ENCODE measurements at regions not wholly inside any gene's neighbourhood (a gene's known extent, or its start where the extent isn't known, plus 50 kb on each side); places are given as distances from the start of the nearest gene placed in this dataset.

DNA sequence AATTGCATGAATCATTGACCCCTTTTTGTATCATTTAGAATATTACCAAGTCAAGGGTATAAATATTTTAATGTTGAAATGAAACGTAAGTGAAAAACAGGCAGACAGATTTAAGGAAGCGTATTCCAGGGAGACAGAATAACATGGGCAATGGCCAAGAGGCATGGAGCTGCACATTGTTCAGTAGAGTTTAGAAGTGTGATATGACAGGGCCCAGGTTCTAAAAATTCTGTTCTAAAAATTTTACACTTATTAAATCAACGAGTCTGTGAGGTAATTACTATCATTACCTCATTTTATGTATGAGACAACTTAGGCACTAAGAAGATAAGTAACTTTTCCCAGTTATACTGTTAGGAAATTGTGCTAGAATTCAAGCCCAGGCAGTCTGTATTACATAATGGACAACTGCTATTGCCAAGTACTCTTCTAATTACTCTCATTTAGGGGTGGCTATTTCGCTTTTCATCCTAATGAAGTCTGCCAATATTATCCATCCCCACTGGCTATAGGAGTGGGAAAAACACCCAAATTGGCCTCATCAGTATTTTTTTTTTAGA is 103.2 kb upstream of the NAV3 start (continued):
- no peak for TF ChIP-seq RFX5 (IDR thresholded peaks at IDR 0.05)
- no peak for TF ChIP-seq POLR2AphosphoS2 (conservative IDR thresholded peaks at IDR 0.05; ENCODE audit: low read length)
- TF ChIP-seq FOSB (CRISPR knock-in tag; IDR thresholded peaks at IDR 0.05): no peak
- TF ChIP-seq RNF2 (IDR thresholded peaks at IDR 0.05; ENCODE audit: borderline replicate concordance, low read depth): no peak
- TF ChIP-seq HEYL (CRISPR knock-in tag; IDR thresholded peaks at IDR 0.05): no peak

GRCh38 chr12:77725611-77726010 is 105.1 kb upstream of the NAV3 start:
- Histone ChIP-seq H3K9me3 (no peaks in the 10 kb centered on the region), H3K4me2 (no peak overlapping the region), H3K4me1 (no peaks in the 10 kb centered on the region), H3K4me3 (no peak overlapping the region), H3K27ac (no peak overlapping the region)
- no peak for TF ChIP-seq ZC3H11A (IDR thresholded peaks at IDR 0.05)
- TF ChIP-seq RAD21 (conservative IDR thresholded peaks at IDR 0.05 in 1 of 2, IDR thresholded peaks at IDR 0.05 in 1 of 2): no peak
- TF ChIP-seq GATA3 (IDR thresholded peaks at IDR 0.05; ENCODE audit: borderline replicate concordance): no peak
- TF ChIP-seq PHF8 (IDR thresholded peaks at IDR 0.05; ENCODE audit: borderline replicate concordance, low read depth): no peak
- TF ChIP-seq, protein P1, sequence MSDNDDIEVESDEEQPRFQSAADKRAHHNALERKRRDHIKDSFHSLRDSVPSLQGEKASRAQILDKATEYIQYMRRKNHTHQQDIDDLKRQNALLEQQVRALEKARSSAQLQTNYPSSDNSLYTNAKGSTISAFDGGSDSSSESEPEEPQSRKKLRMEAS (IDR thresholded peaks at IDR 0.05): no peak
- no peak for TF ChIP-seq HOXB13 (CRISPR knock-in tag; IDR thresholded peaks at IDR 0.05; ENCODE audit: low read depth)
- no peak for TF ChIP-seq NPAS2 (CRISPR knock-in tag; IDR thresholded peaks at IDR 0.05; ENCODE audit: borderline replicate concordance)
- no peak for TF ChIP-seq JUN (IDR thresholded peaks at IDR 0.05)
- no peak for TF ChIP-seq MAZ (IDR thresholded peaks at IDR 0.05; ENCODE audit: borderline replicate concordance, low read depth, low read length)
- no peak for TF ChIP-seq BHLHE40 (IDR thresholded peaks at IDR 0.05; ENCODE audit: low read depth, low read length)
- TF ChIP-seq MYC (IDR thresholded peaks at IDR 0.05; ENCODE audit: borderline replicate concordance, low read length): no peak
- TF ChIP-seq EHMT2 (IDR thresholded peaks at IDR 0.05; ENCODE audit: low read depth): no peak
- no peak for TF ChIP-seq CBX8 (IDR thresholded peaks at IDR 0.05)
- no peak for TF ChIP-seq NR3C1 (IDR thresholded peaks at IDR 0.05)
- TF ChIP-seq, protein P2, sequence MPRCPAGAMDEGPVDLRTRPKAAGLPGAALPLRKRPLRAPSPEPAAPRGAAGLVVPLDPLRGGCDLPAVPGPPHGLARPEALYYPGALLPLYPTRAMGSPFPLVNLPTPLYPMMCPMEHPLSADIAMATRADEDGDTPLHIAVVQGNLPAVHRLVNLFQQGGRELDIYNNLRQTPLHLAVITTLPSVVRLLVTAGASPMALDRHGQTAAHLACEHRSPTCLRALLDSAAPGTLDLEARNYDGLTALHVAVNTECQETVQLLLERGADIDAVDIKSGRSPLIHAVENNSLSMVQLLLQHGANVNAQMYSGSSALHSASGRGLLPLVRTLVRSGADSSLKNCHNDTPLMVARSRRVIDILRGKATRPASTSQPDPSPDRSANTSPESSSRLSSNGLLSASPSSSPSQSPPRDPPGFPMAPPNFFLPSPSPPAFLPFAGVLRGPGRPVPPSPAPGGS (IDR thresholded peaks at IDR 0.05): no peak
- 48% methylated on average over 3 of the region's 3 CpGs for WGBS (ENCODE audit: missing lambda C conversion rate)
- FAIRE-seq (no peak), DNase-seq (ENCODE audit: low read depth in 1 of 2, low spot score in 1 of 2) (no peak), ATAC-seq (no peak)
- CTCF ChIA-PET: interaction anchor here (1.4 to 1.6 kb wide), 2 partner anchors 12 to 199 kb away, joined by 3 to 16 read pairs; no protein-coding TSS in a partner anchor
- POLR2A ChIA-PET: no interaction called here

DNA sequence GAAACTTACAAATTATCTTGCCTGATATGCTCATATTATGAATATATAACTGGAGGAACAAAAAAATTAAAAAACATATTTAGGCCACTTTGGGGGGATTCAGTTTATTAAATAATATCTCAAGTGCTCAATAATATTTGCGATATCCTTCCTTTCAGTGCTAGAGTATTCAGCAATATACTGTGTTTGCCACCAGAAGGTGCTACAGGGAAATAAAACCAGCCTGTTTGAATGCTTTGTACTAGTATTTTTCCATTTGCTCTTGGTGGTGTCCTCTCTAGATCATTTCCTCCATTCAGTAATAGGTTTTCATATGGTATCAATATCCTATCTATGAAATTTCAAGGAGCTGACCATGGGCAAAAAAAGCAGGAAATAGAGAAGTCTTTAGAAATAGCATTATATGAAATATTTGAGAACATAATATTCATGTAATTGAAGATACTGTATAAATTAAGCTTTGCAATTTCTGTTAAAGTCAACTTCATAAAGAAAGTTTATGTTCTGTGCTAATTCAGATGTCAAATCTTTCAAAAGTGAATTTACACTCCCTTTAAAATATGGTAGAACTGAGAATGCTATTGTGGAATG is 106.2 kb upstream of the NAV3 start:
- no peak overlapping the region for H3K27ac ChIP-seq
- no peaks in the 10 kb centered on the region for H3K9me3 ChIP-seq
- H3K4me3 ChIP-seq: no peak overlapping the region
- no peak overlapping the region for H3K4me2 ChIP-seq
- DNase-seq (ENCODE audit: low read depth in 1 of 2, low spot score in 1 of 2) (peak in 1 of 2 experiments; percentile 50), ATAC-seq (peak; percentile 54 to 83; a peak in 3 of 6 replicates), FAIRE-seq (no peak)
- POLR2A ChIA-PET: no interaction called here
- WGBS (ENCODE audit: missing lambda C conversion rate): 50% methylated on average over 1 of the region's 1 CpG
- CTCF ChIA-PET: interaction anchor here (0.7 to 1.6 kb wide), 12 partner anchors 9 to 268 kb away, joined by 3 to 16 read pairs (median 3); no protein-coding TSS in a partner anchor
- no peaks in the 10 kb centered on the region for H3K4me1 ChIP-seq
- TF ChIP-seq SREBF2 (IDR thresholded peaks at IDR 0.05): no peak
- TF ChIP-seq CTCF (IDR thresholded peaks at IDR 0.05): peak; percentile 79
- peak; percentile 86 to 87 for TF ChIP-seq RAD21 (conservative IDR thresholded peaks at IDR 0.05 in 1 of 2, IDR thresholded peaks at IDR 0.05 in 1 of 2)
- no peak for TF ChIP-seq HES2 (IDR thresholded peaks at IDR 0.05)
- TF ChIP-seq SMC3 (IDR thresholded peaks at IDR 0.05): peak; percentile 94
- no peak for TF ChIP-seq NPAS2 (CRISPR knock-in tag; IDR thresholded peaks at IDR 0.05; ENCODE audit: borderline replicate concordance)
- TF ChIP-seq CHD2 (IDR thresholded peaks at IDR 0.05; ENCODE audit: low read length, partially characterized antibody): no peak
- TF ChIP-seq JUN (IDR thresholded peaks at IDR 0.05): no peak

Data from A549 (cell line).